ENCODE measurements at regions not wholly inside any gene's neighbourhood (a gene's known extent, or its start where the extent isn't known, plus 50 kb on each side); places are given as distances from the start of the nearest gene placed in this dataset.

DNA sequence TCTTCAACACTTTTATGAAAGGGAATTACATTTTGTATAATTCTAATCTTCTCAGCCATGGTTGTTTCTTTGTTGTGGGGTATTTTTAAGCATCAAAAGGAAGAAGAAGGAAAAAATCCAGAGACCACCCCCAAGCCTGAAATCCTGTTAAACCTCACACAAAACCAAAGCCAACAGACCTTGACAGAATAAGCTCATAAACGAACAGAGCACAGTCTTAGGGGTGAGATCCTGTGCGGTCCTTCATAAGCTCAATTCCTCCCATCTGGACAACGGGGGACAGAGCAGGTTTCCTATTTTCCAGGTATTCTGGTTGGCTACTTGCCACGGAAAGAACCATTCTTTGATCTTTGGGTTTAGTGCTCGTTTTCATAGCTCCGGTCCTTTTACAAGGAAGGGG, 151.3 kb upstream of the SULF2 start:
- no peaks in the 10 kb centered on the region for H3K36me3 ChIP-seq (ENCODE audit: control insufficient read depth, insufficient read depth, low read length)
- H3K27me3 ChIP-seq (ENCODE audit: control insufficient read depth, insufficient read depth, low read length): peaks cover 3% of the 10 kb centered on the region
- TF ChIP-seq, protein P1, sequence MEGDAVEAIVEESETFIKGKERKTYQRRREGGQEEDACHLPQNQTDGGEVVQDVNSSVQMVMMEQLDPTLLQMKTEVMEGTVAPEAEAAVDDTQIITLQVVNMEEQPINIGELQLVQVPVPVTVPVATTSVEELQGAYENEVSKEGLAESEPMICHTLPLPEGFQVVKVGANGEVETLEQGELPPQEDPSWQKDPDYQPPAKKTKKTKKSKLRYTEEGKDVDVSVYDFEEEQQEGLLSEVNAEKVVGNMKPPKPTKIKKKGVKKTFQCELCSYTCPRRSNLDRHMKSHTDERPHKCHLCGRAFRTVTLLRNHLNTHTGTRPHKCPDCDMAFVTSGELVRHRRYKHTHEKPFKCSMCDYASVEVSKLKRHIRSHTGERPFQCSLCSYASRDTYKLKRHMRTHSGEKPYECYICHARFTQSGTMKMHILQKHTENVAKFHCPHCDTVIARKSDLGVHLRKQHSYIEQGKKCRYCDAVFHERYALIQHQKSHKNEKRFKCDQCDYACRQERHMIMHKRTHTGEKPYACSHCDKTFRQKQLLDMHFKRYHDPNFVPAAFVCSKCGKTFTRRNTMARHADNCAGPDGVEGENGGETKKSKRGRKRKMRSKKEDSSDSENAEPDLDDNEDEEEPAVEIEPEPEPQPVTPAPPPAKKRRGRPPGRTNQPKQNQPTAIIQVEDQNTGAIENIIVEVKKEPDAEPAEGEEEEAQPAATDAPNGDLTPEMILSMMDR (IDR thresholded peaks at IDR 0.05; ENCODE audit: insufficient read depth, low read length, poor library complexity, severe bottlenecking): no peak
- no peak for DNase-seq (ENCODE audit: low read depth)
- no peak overlapping the region for H3K4me3 ChIP-seq (ENCODE audit: low read depth, low read length)

DNA sequence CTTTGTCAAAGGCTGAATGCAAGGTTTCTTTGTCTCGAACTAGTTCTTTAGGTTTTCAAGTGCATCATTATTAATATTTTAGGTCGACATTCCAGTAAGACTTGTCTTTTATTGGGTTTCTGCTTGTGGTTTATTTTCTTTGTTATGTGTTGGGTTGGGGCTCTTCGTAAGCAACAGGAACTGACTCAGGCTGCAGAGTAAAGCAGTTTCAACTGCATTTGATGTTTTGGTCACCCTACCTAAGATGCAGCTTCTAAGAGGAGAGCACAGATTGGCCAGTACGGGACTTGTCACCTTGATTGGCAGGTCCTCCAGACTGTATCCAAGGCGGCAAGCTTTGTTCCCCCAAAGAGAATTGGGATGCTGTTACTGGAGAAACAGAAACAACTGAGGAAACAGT, 149.5 kb upstream of the SULF2 start:
- TF ChIP-seq, protein P1 (IDR thresholded peaks at IDR 0.05; ENCODE audit: insufficient read depth, low read length, poor library complexity, severe bottlenecking): no peak
- Histone ChIP-seq H3K4me3 (ENCODE audit: low read depth, low read length) (no peak overlapping the region), H3K36me3 (ENCODE audit: control insufficient read depth, insufficient read depth, low read length) (no peaks in the 10 kb centered on the region), H3K27me3 (ENCODE audit: control insufficient read depth, insufficient read depth, low read length) (peaks cover 3% of the 10 kb centered on the region)
- no peak for DNase-seq (ENCODE audit: low read depth)

DNA sequence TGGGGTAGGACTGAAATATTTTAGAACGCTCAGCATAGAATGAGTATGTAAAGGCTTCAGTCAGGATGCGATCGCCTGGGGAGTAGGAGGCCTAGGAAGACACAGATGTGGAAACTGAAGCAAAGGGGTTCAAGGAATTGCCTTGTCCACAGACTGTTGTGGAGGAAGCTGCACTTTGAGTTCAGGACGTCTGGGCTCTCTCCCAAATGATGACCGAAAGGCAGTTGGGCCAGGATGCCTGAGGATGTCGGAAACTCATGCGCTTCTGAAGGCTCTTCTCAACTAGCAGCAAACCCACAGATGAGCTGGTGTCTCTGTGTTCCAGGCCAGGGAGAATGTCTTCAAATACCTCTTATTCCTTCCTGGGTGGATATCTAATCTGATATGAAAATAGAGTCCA, 146.2 kb upstream of the SULF2 start:
- TF ChIP-seq, protein P1 (IDR thresholded peaks at IDR 0.05; ENCODE audit: insufficient read depth, low read length, poor library complexity, severe bottlenecking): no peak
- Histone ChIP-seq H3K27me3 (ENCODE audit: control insufficient read depth, insufficient read depth, low read length) (no peaks in the 10 kb centered on the region), H3K36me3 (ENCODE audit: control insufficient read depth, insufficient read depth, low read length) (no peaks in the 10 kb centered on the region), H3K4me3 (ENCODE audit: low read depth, low read length) (no peak overlapping the region)
- DNase-seq (ENCODE audit: low read depth): no peak

DNA sequence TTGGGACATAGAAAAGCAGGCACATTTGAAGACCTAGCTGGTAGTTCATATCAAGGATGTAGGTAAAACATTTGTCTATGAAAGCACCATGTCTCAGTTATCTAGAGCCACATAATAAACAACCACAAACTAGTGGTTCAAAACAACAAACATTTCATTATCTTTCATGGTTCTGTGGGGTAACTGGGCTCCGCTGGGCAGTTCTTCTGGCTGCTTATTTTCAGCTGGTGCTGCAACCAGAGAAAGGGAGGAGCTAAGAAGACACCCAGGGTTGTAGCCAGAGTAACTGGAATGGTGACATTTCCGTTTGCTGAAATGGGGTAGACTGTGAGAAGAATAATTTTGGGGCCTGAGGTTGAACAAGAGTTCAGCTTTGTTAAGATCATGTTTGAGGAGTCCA, 145.7 kb upstream of the SULF2 start:
- TF ChIP-seq, protein P1 (IDR thresholded peaks at IDR 0.05; ENCODE audit: insufficient read depth, low read length, poor library complexity, severe bottlenecking): no peak
- Histone ChIP-seq H3K27me3 (ENCODE audit: control insufficient read depth, insufficient read depth, low read length) (no peaks in the 10 kb centered on the region), H3K36me3 (ENCODE audit: control insufficient read depth, insufficient read depth, low read length) (no peaks in the 10 kb centered on the region), H3K4me3 (ENCODE audit: low read depth, low read length) (no peak overlapping the region)
- no peak for DNase-seq (ENCODE audit: low read depth)

DNA sequence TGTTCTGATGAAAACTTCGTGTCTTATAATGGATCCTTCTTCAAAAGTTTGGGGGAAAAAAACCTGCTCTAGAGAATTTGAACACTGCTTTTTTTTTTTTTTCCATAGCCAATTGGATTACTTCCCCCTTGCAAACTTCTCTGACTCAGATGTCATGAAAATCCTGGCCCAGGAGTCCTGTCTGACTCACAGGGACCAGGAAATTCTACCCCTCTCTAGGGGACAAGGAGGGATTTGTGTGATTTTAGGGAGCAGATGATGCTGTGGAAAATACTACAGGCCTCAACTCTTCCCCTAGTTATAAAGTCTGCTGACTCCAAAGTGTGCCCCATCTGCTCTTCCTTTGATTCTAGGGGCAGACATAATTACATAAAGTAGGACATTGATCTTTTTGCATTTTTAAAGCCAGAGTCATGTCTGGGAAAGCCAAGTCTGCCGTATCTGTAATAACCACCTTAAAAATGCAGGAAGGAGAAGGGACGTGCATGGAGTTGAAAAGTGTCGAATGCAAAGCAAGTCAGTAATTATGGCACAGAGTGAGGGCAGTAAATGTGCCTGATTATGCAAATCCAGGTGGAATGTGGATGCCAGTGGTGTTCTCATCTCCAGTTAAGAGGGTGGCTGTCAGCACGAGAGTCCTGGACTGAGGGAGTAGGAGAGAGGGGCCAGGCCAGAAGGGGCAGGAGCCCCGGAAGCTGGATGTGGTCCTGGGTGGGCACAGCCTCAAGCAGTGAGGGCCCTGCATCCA, 144.3 kb upstream of the SULF2 start:
- peak; percentile 63 for DNase-seq (ENCODE audit: low read depth)
- H3K4me3 ChIP-seq (ENCODE audit: low read depth, low read length): no peak overlapping the region
- no peaks in the 10 kb centered on the region for H3K27me3 ChIP-seq (ENCODE audit: control insufficient read depth, insufficient read depth, low read length)
- TF ChIP-seq, protein P1 (IDR thresholded peaks at IDR 0.05; ENCODE audit: insufficient read depth, low read length, poor library complexity, severe bottlenecking): no peak
- no peaks in the 10 kb centered on the region for H3K36me3 ChIP-seq (ENCODE audit: control insufficient read depth, insufficient read depth, low read length)

DNA sequence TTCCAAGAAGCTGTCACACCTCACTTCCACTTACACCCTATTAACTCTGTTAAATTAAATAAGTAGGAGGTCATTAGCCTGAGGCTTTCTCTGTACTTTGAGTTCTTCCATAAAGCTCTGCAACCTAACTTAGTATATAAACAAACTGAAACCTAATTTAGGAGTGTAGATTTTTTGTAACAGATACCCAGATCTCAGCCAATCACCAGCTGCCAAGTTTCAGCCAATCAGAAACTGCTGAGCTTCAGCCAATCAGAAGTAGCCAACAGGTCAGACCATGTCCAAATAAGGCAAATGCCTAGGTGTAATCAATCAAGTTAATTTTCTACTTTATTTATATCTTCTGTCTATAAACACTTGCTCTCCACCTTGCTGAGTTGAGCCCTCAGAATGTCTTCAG, 142.7 kb upstream of the SULF2 start:
- H3K36me3 ChIP-seq (ENCODE audit: control insufficient read depth, insufficient read depth, low read length): no peaks in the 10 kb centered on the region
- H3K4me3 ChIP-seq (ENCODE audit: low read depth, low read length): no peak overlapping the region
- TF ChIP-seq, protein P1 (IDR thresholded peaks at IDR 0.05; ENCODE audit: insufficient read depth, low read length, poor library complexity, severe bottlenecking): no peak
- H3K27me3 ChIP-seq (ENCODE audit: control insufficient read depth, insufficient read depth, low read length): no peaks in the 10 kb centered on the region
- no peak for DNase-seq (ENCODE audit: low read depth)
